Neural cell (in vitro differentiated cells): ENCODE measurements at regions not wholly inside any gene's neighbourhood (a gene's known extent, or its start where the extent isn't known, plus 50 kb on each side); places are given as distances from the start of the nearest gene placed in this dataset.

Experiments used
- CTCF ChIP-seq: fragments of 450-650 bp; IDR thresholded peaks from 2 replicates; pipeline ENCODE4 v1.5.1; 2014; ENCODE audit warnings: antibody characterized with exemption, mild to moderate bottlenecking, moderate library complexity; ENCODE audit not compliant: poor library complexity, severe bottlenecking
- EP300 ChIP-seq: fragments of 450-650 bp; conservative IDR thresholded peaks from 2 replicates; pipeline ENCODE4 v1.6.1; 2014; ENCODE audit warnings: antibody characterized with exemption, mild to moderate bottlenecking, moderate library complexity; ENCODE audit not compliant: poor library complexity, severe bottlenecking
- MXI1 ChIP-seq: fragments of 450-650 bp; conservative IDR thresholded peaks from 2 replicates; pipeline ENCODE4 v1.6.1; 2014; ENCODE audit warnings: antibody characterized with exemption, mild to moderate bottlenecking; ENCODE audit not compliant: poor library complexity, severe bottlenecking
- POLR2AphosphoS5 ChIP-seq: IDR thresholded peaks from 2 replicates; pipeline ENCODE4 v1.6.1; 2012

- TF ChIP-seq CTCF (no peak), POLR2AphosphoS5 (no peak), EP300 (no peak), MXI1 (no peak)
These were observed 52.3 kb upstream of the RPS6KA3 start for GRCh38 chrX:20319054-20319453.
